ENCODE measurements at regions not wholly inside any gene's neighbourhood (a gene's known extent, or its start where the extent isn't known, plus 50 kb on each side); places are given as distances from the start of the nearest gene placed in this dataset.
"Not testable (repeated sequence)": the region's sequence is repeated elsewhere in the genome, so short reads cannot be mapped to it uniquely, and the experiment has no call there.

DNA sequence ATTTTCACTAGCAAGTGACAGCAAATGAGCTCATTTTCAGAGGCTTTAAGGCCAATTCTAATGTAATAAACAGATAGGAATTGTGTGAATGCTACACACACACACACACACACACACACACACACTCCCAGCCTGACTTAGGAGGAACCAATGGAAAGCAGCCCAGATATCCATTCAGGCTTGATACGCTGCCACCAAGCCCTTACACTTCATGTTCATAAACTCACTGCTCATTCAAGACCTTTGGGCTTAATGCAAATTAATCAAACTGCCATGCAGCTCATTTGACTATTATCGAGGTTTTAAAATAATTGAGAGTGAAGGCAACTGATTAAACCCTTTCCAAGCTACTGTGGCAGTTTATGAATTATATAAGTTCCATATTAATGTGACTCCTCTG is 298.9 kb upstream of the NCKAP5 start:
- Histone ChIP-seq H3K9ac (ENCODE audit: low read length) (no peak overlapping the region), H3K36me3 (ENCODE audit: control insufficient read depth, insufficient read depth, low read length) (no peaks in the 10 kb centered on the region), H3K4me3 (ENCODE audit: low read length) (no peak overlapping the region), H3K4me1 (ENCODE audit: control insufficient read depth, insufficient read depth, low read length) (no peaks in the 10 kb centered on the region), H3K27me3 (ENCODE audit: control insufficient read depth, insufficient read depth, low read length) (no peaks in the 10 kb centered on the region), H3K27ac (ENCODE audit: low read depth, low read length) (no peak overlapping the region)

GRCh38 chr2:133871545-133872209 is 303.4 kb upstream of the NCKAP5 start:
- H3K36me3 ChIP-seq (ENCODE audit: control insufficient read depth, insufficient read depth, low read length) = no peaks in the 10 kb centered on the region
- no peaks in the 10 kb centered on the region for H3K4me1 ChIP-seq (ENCODE audit: control insufficient read depth, insufficient read depth, low read length)
- no peak overlapping the region for H3K4me3 ChIP-seq (ENCODE audit: low read length)
- no peak overlapping the region for H3K27ac ChIP-seq (ENCODE audit: low read depth, low read length)
- no peaks in the 10 kb centered on the region for H3K27me3 ChIP-seq (ENCODE audit: control insufficient read depth, insufficient read depth, low read length)
- no peak overlapping the region for H3K9ac ChIP-seq (ENCODE audit: low read length)

GRCh38 chr2:133878326-133878725 is 310.1 kb upstream of the NCKAP5 start:
- Histone ChIP-seq H3K27ac (ENCODE audit: low read depth, low read length) (no peak overlapping the region), H3K4me1 (ENCODE audit: control insufficient read depth, insufficient read depth, low read length) (no peaks in the 10 kb centered on the region), H3K4me3 (ENCODE audit: low read length) (no peak overlapping the region), H3K36me3 (ENCODE audit: control insufficient read depth, insufficient read depth, low read length) (no peaks in the 10 kb centered on the region), H3K9ac (ENCODE audit: low read length) (no peak overlapping the region), H3K27me3 (ENCODE audit: control insufficient read depth, insufficient read depth, low read length) (no peaks in the 10 kb centered on the region)

GRCh38 chr2:133879703-133880102 is 311.4 kb upstream of the NCKAP5 start:
- H3K4me1 ChIP-seq (ENCODE audit: control insufficient read depth, insufficient read depth, low read length) = no peaks in the 10 kb centered on the region
- H3K27me3 ChIP-seq (ENCODE audit: control insufficient read depth, insufficient read depth, low read length) = no peaks in the 10 kb centered on the region
- H3K36me3 ChIP-seq (ENCODE audit: control insufficient read depth, insufficient read depth, low read length) = no peaks in the 10 kb centered on the region
- no peak overlapping the region for H3K9ac ChIP-seq (ENCODE audit: low read length)
- no peak overlapping the region for H3K4me3 ChIP-seq (ENCODE audit: low read length)
- H3K27ac ChIP-seq (ENCODE audit: low read depth, low read length) = no peak overlapping the region

- H3K9ac ChIP-seq (ENCODE audit: low read length); H3K27ac ChIP-seq (ENCODE audit: low read depth, low read length); H3K4me1 ChIP-seq (ENCODE audit: control insufficient read depth, insufficient read depth, low read length); H3K4me3 ChIP-seq (ENCODE audit: low read length); H3K27me3 ChIP-seq (ENCODE audit: control insufficient read depth, insufficient read depth, low read length); H3K36me3 ChIP-seq (ENCODE audit: control insufficient read depth, insufficient read depth, low read length): not testable (repeated sequence)
Observed at GRCh38 chr2:133882159-133882558, 313.9 kb upstream of the NCKAP5 start.

- no peak overlapping the region for H3K9ac ChIP-seq (ENCODE audit: low read length)
- peaks cover 3% of the 10 kb centered on the region for H3K4me1 ChIP-seq (ENCODE audit: control insufficient read depth, insufficient read depth, low read length)
- no peak overlapping the region for H3K4me3 ChIP-seq (ENCODE audit: low read length)
- H3K36me3 ChIP-seq (ENCODE audit: control insufficient read depth, insufficient read depth, low read length) = no peaks in the 10 kb centered on the region
- no peak overlapping the region for H3K27ac ChIP-seq (ENCODE audit: low read depth, low read length)
- no peaks in the 10 kb centered on the region for H3K27me3 ChIP-seq (ENCODE audit: control insufficient read depth, insufficient read depth, low read length)
Observed at GRCh38 chr2:133884739-133885381, 316.6 kb upstream of the NCKAP5 start.

GRCh38 chr2:133885847-133886246 is 317.6 kb upstream of the NCKAP5 start:
- H3K36me3 ChIP-seq (ENCODE audit: control insufficient read depth, insufficient read depth, low read length) = no peaks in the 10 kb centered on the region

DNA sequence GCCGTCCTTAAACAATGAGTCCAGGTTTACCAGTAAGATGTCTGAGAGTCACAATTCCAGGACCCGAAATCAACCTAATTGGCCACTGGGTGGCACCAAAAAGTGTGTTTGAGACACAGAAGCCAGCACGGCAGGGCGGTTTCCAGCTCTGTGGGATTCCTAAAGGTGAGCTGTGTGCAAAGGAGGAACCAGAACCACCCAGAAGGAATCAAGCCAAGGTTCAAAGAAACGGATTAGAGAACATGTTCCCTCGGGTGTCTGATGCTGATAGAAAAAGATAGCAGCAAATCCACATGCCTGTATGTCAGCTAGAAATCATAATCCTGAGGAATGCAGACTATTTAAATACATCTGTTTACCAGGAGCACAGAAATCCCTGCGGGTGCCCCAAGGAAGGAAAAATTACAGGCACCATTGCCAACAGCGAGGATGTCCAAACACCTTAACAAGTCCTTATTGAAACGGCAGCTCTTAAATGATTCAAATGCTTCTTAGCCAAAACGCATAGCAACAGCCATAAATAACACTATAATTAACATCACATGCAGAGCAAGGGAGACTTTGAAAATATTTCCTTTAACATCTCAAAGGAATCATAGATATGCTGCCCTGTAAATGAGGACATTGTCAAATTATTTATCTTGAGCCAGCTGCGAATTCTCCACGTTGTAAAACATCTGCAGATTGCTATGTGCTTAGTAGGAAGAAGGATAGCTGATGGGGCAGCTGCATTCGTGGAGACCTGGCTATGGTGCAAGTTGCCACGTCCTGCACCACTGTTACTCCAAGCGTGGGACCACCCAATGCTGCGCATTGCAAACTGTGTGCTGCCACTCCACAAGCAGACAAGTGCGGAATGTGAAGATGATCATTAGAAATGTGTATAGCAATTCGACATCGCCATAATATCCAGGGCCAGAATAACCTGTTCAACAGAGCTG is 318.7 kb upstream of the NCKAP5 start:
- H3K36me3 ChIP-seq (ENCODE audit: control insufficient read depth, insufficient read depth, low read length) = no peaks in the 10 kb centered on the region
- H3K4me1 ChIP-seq (ENCODE audit: control insufficient read depth, insufficient read depth, low read length) = peaks cover 3% of the 10 kb centered on the region
- no peak overlapping the region for H3K9ac ChIP-seq (ENCODE audit: low read length)
- no peaks in the 10 kb centered on the region for H3K27me3 ChIP-seq (ENCODE audit: control insufficient read depth, insufficient read depth, low read length)
- no peak overlapping the region for H3K4me3 ChIP-seq (ENCODE audit: low read length)
- no peak overlapping the region for H3K27ac ChIP-seq (ENCODE audit: low read depth, low read length)

More at GRCh38 chr2:133885847-133886246, 317.6 kb upstream of the NCKAP5 start:
- no peaks in the 10 kb centered on the region for H3K27me3 ChIP-seq (ENCODE audit: control insufficient read depth, insufficient read depth, low read length)
- peaks cover 3% of the 10 kb centered on the region for H3K4me1 ChIP-seq (ENCODE audit: control insufficient read depth, insufficient read depth, low read length)
- no peak overlapping the region for H3K9ac ChIP-seq (ENCODE audit: low read length)
- no peak overlapping the region for H3K4me3 ChIP-seq (ENCODE audit: low read length)
- H3K27ac ChIP-seq (ENCODE audit: low read depth, low read length) = no peak overlapping the region

DNA sequence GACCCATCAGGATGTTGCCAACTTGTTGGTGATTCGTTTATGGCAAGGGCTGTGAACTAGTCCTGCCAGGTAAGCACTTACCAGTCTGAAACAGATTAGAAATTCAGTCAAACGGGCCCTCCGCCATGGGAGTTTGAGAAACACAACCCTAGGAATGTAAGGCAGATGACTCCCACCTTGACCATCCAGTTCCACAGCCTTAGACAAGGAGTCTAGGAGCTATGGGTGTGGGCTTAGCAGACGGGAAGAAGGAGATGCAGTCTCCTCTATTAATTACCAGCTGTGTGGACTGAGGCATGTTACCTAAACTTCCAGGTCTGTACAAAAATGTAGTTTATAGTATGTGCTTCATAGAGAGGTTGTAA is 319.4 kb upstream of the NCKAP5 start:
- no peak overlapping the region for H3K4me3 ChIP-seq (ENCODE audit: low read length)
- H3K36me3 ChIP-seq (ENCODE audit: control insufficient read depth, insufficient read depth, low read length) = no peaks in the 10 kb centered on the region
- H3K27me3 ChIP-seq (ENCODE audit: control insufficient read depth, insufficient read depth, low read length) = no peaks in the 10 kb centered on the region
- peaks cover 3% of the 10 kb centered on the region for H3K4me1 ChIP-seq (ENCODE audit: control insufficient read depth, insufficient read depth, low read length)
- H3K9ac ChIP-seq (ENCODE audit: low read length) = no peak overlapping the region
- H3K27ac ChIP-seq (ENCODE audit: low read depth, low read length) = no peak overlapping the region

DNA sequence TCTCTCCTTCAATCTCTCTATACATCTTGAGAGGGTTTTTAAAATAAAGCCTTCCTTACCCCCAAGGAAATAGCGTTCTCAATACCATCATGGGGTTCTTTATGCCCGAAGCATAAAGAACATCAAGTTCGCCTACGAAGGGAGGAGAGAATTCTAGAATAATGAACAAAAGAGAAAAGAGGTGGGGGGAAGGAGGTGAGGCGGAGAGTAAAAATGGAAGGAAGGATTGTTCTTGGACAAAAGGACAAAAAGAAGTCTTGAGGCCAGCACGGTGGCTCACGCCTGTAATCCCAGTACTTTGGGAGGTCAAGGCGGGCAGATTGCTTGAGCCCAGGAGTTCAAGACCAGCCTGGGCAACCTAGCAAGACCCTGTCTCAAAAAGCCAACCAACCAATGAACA is 319.8 kb upstream of the NCKAP5 start:
- no peaks in the 10 kb centered on the region for H3K27me3 ChIP-seq (ENCODE audit: control insufficient read depth, insufficient read depth, low read length)
- no peak overlapping the region for H3K9ac ChIP-seq (ENCODE audit: low read length)
- H3K4me3 ChIP-seq (ENCODE audit: low read length) = no peak overlapping the region
- peaks cover 3% of the 10 kb centered on the region for H3K4me1 ChIP-seq (ENCODE audit: control insufficient read depth, insufficient read depth, low read length)
- no peaks in the 10 kb centered on the region for H3K36me3 ChIP-seq (ENCODE audit: control insufficient read depth, insufficient read depth, low read length)
- H3K27ac ChIP-seq (ENCODE audit: low read depth, low read length) = no peak overlapping the region

DNA sequence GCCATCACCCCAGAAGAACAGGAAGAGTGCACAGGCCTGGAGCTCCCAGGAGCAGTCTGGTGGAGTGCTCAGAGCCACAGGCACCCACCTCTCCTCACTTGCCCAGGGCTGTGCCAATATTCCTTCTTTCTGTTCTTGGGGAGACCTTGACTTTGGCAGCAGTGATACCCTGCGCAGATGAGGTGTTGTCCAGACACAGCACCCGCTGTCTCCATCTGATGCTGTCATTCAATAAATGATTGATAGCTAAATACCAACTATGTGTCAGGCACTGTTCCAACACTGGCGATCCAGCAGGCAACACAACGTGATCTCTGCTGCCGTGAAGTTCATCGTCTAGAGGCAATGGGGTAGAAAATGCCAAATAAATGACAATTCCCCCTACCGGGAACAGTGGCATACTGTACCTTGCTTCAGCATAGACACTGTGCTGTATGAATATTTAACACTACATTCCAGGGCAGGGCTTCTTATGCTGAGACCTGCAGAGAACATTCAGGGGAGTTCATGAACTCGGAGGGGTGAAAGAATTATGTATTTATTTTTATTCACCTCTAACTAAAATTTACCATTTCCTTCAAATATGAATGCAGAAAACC is 320.5 kb upstream of the NCKAP5 start:
- Histone ChIP-seq H3K9ac (ENCODE audit: low read length) (no peak overlapping the region), H3K27ac (ENCODE audit: low read depth, low read length) (no peak overlapping the region), H3K4me1 (ENCODE audit: control insufficient read depth, insufficient read depth, low read length) (peaks cover 3% of the 10 kb centered on the region), H3K4me3 (ENCODE audit: low read length) (no peak overlapping the region), H3K27me3 (ENCODE audit: control insufficient read depth, insufficient read depth, low read length) (no peaks in the 10 kb centered on the region), H3K36me3 (ENCODE audit: control insufficient read depth, insufficient read depth, low read length) (no peaks in the 10 kb centered on the region)

- H3K27ac ChIP-seq (ENCODE audit: low read depth, low read length) = no peak overlapping the region
- H3K4me3 ChIP-seq (ENCODE audit: low read length) = no peak overlapping the region
- H3K4me1 ChIP-seq (ENCODE audit: control insufficient read depth, insufficient read depth, low read length) = no peaks in the 10 kb centered on the region
- no peak overlapping the region for H3K9ac ChIP-seq (ENCODE audit: low read length)
- H3K36me3 ChIP-seq (ENCODE audit: control insufficient read depth, insufficient read depth, low read length) = no peaks in the 10 kb centered on the region
- no peaks in the 10 kb centered on the region for H3K27me3 ChIP-seq (ENCODE audit: control insufficient read depth, insufficient read depth, low read length)
Observed at GRCh38 chr2:133892352-133892913, 324.2 kb upstream of the NCKAP5 start.

All from rectal smooth muscle tissue (tissue), 1 donor.